Endothelial cell of umbilical vein (primary cell): ENCODE measurements at regions not wholly inside any gene's neighbourhood (a gene's known extent, or its start where the extent isn't known, plus 50 kb on each side); places are given as distances from the start of the nearest gene placed in this dataset.

ENCODE experiments used
- BruUV-seq: library from RNA; stranded (reverse); fragments of 400-500 nt; replicated peaks from 2 replicates; lab custom pipeline; 2021; lab: Mats Ljungman, UMichigan
- CTCF ChIA-PET: fragments of 300-600, 350-600 bp; sonication (Branson Sonifier 250); formaldehyde crosslinking; loops from one replicate; lab custom pipeline; 2021; ENCODE audit warnings: antibody characterized with exemption, inconsistent platforms; lab: Charles Lee
- POLR2A ChIA-PET: fragments of 300-600, 350-600 bp; sonication (Branson Sonifier 250); formaldehyde crosslinking; loops from one replicate; lab custom pipeline; 2021; ENCODE audit warnings: antibody characterized with exemption, inconsistent platforms; lab: Charles Lee
- DNase-seq: peaks from one replicate; pipeline ENCODE4 v3.0.0-alpha.2; 2011; ENCODE audit warnings: low read depth, low spot score
- FAIRE-seq: peaks from 2 replicates; lab custom pipeline; 2011; peaks lifted over from hg19 to GRCh38; lab: Jason Lieb, UNC
- H2AFZ ChIP-seq: 2 replicates; pipeline ENCODE4 v1.6.0; 2012; ENCODE audit warnings: low read depth, low read length, control low read depth, inconsistent platforms
- H3K27ac ChIP-seq: 2 replicates; pipeline ENCODE4 v1.5.1; 2011; ENCODE audit warnings: low read depth, mild to moderate bottlenecking, control low read depth, low read length, moderate library complexity; ENCODE audit not compliant: insufficient read depth
- H3K27me3 ChIP-seq, 2 experiments: 2 replicates each; pipeline versions ENCODE4 v1.6.0 to v1.6.1; 2011; ENCODE audit warnings: low read length in 2 of 2, mixed read lengths in 1 of 2; ENCODE audit not compliant: control insufficient read depth in 2 of 2, insufficient read depth in 2 of 2
- H3K36me3 ChIP-seq, 2 experiments: 2 replicates in 1 of 2; 3 replicates in 1 of 2; pipeline ENCODE4 v1.5.1; 2011; ENCODE audit warnings: low read length in 2 of 2, mild to moderate bottlenecking in 1 of 2, moderate library complexity in 1 of 2; ENCODE audit not compliant: control insufficient read depth in 2 of 2, insufficient read depth in 2 of 2; ENCODE audit errors: extremely low read depth in 1 of 2
- H3K4me1 ChIP-seq: 3 replicates; pipeline ENCODE4 v1.5.1; 2011; ENCODE audit warnings: mild to moderate bottlenecking, low read length; ENCODE audit not compliant: control insufficient read depth, insufficient read depth; ENCODE audit errors: extremely low read depth
- H3K4me2 ChIP-seq: 2 replicates; pipeline ENCODE4 v1.6.1; 2011; ENCODE audit warnings: low read length, control low read depth, mixed read lengths; ENCODE audit not compliant: insufficient read depth
- H3K4me3 ChIP-seq, 3 experiments: fragments of 200-600 bp in 1 of 3; sonication (generic), shearing (Covaris generic) in 1 of 3; replicated peaks in 1 of 3; 2 replicates each; pipeline ENCODE4 v1.5.1; 2011 to 2016; ENCODE audit warnings: control low read depth in 3 of 3, low read length in 3 of 3, mild to moderate bottlenecking in 2 of 3, inconsistent platforms in 1 of 3, low read depth in 1 of 3, moderate library complexity in 1 of 3; ENCODE audit not compliant: insufficient read depth in 1 of 3
- H3K79me2 ChIP-seq: 2 replicates; pipeline ENCODE4 v1.6.0; 2012; ENCODE audit warnings: low read length, inconsistent platforms; ENCODE audit not compliant: control insufficient read depth, insufficient read depth
- H3K9ac ChIP-seq: replicated peaks from 2 replicates; pipeline ENCODE3; 2011; ENCODE audit warnings: low read length, control low read depth; ENCODE audit not compliant: insufficient read depth; ENCODE audit errors: extremely low read depth
- H3K9me1 ChIP-seq: replicated peaks from 3 replicates; pipeline ENCODE4 v1.6.0; 2011; ENCODE audit warnings: mild to moderate bottlenecking, low read length; ENCODE audit not compliant: control insufficient read depth, insufficient read depth; ENCODE audit errors: extremely low read depth
- H3K9me3 ChIP-seq: replicated peaks from 2 replicates; pipeline ENCODE4 v1.5.1; 2012; ENCODE audit warnings: low read length, inconsistent platforms; ENCODE audit not compliant: control insufficient read depth, insufficient read depth
- H4K20me1 ChIP-seq: replicated peaks from 2 replicates; pipeline ENCODE3; 2011; ENCODE audit warnings: mild to moderate bottlenecking, low read length; ENCODE audit not compliant: control insufficient read depth, insufficient read depth; ENCODE audit errors: extremely low read depth
- EZH2 ChIP-seq: IDR thresholded peaks from 2 replicates; pipeline ENCODE4 v1.6.1; 2012; ENCODE audit warnings: borderline replicate concordance, low read depth, mild to moderate bottlenecking, moderate library complexity, low read length, inconsistent platforms; ENCODE audit not compliant: severe bottlenecking
- FOS ChIP-seq: IDR thresholded peaks from 2 replicates; pipeline ENCODE4 v1.6.1; 2011; ENCODE audit warnings: mild to moderate bottlenecking, low read length, moderate library complexity, borderline replicate concordance; ENCODE audit not compliant: insufficient read depth
- GATA2 ChIP-seq: IDR thresholded peaks from 2 replicates; pipeline ENCODE4 v1.7.0; 2011; ENCODE audit warnings: low read depth, mild to moderate bottlenecking, moderate library complexity, mixed read lengths, low read length; ENCODE audit not compliant: insufficient read length, insufficient read depth
- JUN ChIP-seq: IDR thresholded peaks from 2 replicates; pipeline ENCODE4 v1.6.1; 2011; ENCODE audit warnings: borderline replicate concordance, low read depth; ENCODE audit not compliant: insufficient read length, insufficient read depth
- MAX ChIP-seq: IDR thresholded peaks from 2 replicates; pipeline ENCODE4 v1.6.1; 2011; ENCODE audit not compliant: insufficient read depth, insufficient read length
- MYC ChIP-seq: IDR thresholded peaks from one replicate; pipeline ENCODE4 v1.6.1; 2011; ENCODE audit warnings: mild to moderate bottlenecking, low read depth, low read length
- POLR2A ChIP-seq: IDR thresholded peaks from 2 replicates; pipeline ENCODE4 v1.6.1; 2012; ENCODE audit warnings: low read depth, mild to moderate bottlenecking, control low read depth, low read length
- POLR2AphosphoS5 ChIP-seq: IDR thresholded peaks from 2 replicates; pipeline ENCODE4 v1.6.1; 2012; ENCODE audit warnings: low read depth, mild to moderate bottlenecking, control low read depth, low read length, moderate library complexity; ENCODE audit not compliant: insufficient read depth
- dilution Hi-C: fragments of 300-500 bp; cut with MboI; formaldehyde crosslinking; loops from one replicate; pipeline ENCODE4 v1.15.0; 2019; ENCODE audit warnings: low sequenced_read_pairs; ENCODE audit not compliant: extremely low pct_ligation_motif_present
- intact Hi-C: fragments of 100-400 bp; cut with micrococcal nuclease; formaldehyde crosslinking; loops from one replicate; pipeline ENCODE4 v1.10.0; 2022
- TF ChIP-seq, protein P1 (sequence below), 2 donors: IDR thresholded peaks; 1 replicate in 1 of 2; 2 replicates in 1 of 2; pipeline ENCODE4 v1.5.1; 2011; ENCODE audit warnings: low read length in 2 of 2, mild to moderate bottlenecking in 2 of 2, moderate library complexity in 2 of 2, control low read depth in 1 of 2, inconsistent platforms in 1 of 2, low read depth in 1 of 2; ENCODE audit not compliant: insufficient read depth in 1 of 2; ENCODE audit errors: extremely low read depth in 1 of 2

DNA sequence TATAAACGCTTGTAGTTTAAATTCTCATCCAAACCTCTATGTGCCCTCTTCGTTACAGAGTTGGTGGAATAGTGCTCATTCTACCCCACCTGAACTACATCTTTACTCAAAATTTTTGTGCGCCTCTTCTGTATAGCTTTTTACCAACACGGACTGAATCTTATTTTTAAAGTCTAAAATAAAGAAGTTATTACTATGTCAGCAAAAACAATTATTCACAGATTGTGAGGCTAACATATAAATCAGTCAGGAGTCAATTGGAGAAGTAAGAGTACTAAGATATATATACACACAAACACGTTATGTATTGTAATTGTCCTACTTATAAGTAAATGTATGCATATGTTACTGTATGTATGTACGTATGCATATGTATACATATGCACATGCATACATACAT is 274.9 kb upstream of the ADGRL4 start:
- no peaks in the 10 kb centered on the region for H3K9me3 ChIP-seq
- no peaks in the 10 kb centered on the region for H4K20me1 ChIP-seq
- TF ChIP-seq MAX (no peak), FOS (no peak), POLR2A (no peak), JUN (no peak), MYC (no peak), GATA2 (no peak), POLR2AphosphoS5 (no peak), EZH2 (no peak)
- TF ChIP-seq, protein P1, sequence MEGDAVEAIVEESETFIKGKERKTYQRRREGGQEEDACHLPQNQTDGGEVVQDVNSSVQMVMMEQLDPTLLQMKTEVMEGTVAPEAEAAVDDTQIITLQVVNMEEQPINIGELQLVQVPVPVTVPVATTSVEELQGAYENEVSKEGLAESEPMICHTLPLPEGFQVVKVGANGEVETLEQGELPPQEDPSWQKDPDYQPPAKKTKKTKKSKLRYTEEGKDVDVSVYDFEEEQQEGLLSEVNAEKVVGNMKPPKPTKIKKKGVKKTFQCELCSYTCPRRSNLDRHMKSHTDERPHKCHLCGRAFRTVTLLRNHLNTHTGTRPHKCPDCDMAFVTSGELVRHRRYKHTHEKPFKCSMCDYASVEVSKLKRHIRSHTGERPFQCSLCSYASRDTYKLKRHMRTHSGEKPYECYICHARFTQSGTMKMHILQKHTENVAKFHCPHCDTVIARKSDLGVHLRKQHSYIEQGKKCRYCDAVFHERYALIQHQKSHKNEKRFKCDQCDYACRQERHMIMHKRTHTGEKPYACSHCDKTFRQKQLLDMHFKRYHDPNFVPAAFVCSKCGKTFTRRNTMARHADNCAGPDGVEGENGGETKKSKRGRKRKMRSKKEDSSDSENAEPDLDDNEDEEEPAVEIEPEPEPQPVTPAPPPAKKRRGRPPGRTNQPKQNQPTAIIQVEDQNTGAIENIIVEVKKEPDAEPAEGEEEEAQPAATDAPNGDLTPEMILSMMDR (IDR thresholded peaks at IDR 0.05; ENCODE audit: extremely low read depth in 1 of 2, insufficient read depth in 1 of 2, low read depth in 1 of 2, low read length in 2 of 2), result no peak
- DNase-seq, result no peak
- H3K9ac ChIP-seq, result no peak overlapping the region
- H3K79me2 ChIP-seq, result no peaks in the 10 kb centered on the region
- no peak overlapping the region for H2AFZ ChIP-seq
- no peak overlapping the region for H3K27ac ChIP-seq
- CTCF ChIA-PET, result no interaction called here
- BruUV-seq, result no TSS peak
- H3K4me3 ChIP-seq, result no peak overlapping the region
- no peaks in the 10 kb centered on the region for H3K36me3 ChIP-seq
- dilution Hi-C loops, result no loop called here
- intact Hi-C loops, result no loop called here
- H3K4me2 ChIP-seq, result no peak overlapping the region
- POLR2A ChIA-PET, result no interaction called here
- no peak for FAIRE-seq
- no peaks in the 10 kb centered on the region for H3K9me1 ChIP-seq
- no peaks in the 10 kb centered on the region for H3K4me1 ChIP-seq
- H3K27me3 ChIP-seq, result no peaks in the 10 kb centered on the region
